GM12878 (cell line): ENCODE measurements at regions not wholly inside any gene's neighbourhood (a gene's known extent, or its start where the extent isn't known, plus 50 kb on each side); places are given as distances from the start of the nearest gene placed in this dataset.

Experiments
- ATAC-seq: fragments of 200-7000 bp; cut with Tn5 transposase; 3 replicates; pipeline ENCODE4 v1.9.1; 2020; ENCODE audit warnings: mild to moderate bottlenecking, moderate library complexity
- BruUV-seq: library from RNA; stranded (reverse); fragments of 400-500 nt; replicated peaks from 2 replicates; lab custom pipeline; 2021; lab: Mats Ljungman, UMichigan
- CTCF ChIA-PET: fragments of 300-600 bp; sonication (Branson Sonifier 250); formaldehyde crosslinking; extraction: SDS; loops from one replicate; lab custom pipeline; 2021; ENCODE audit warnings: inconsistent platforms; lab: Yijun Ruan, JAX
- POLR2A ChIA-PET: fragments of 350-600 bp; formaldehyde crosslinking; extraction: SDS; loops from one replicate; lab custom pipeline; 2021; ENCODE audit warnings: inconsistent platforms; lab: Charles Lee
- RAD21 ChIA-PET: fragments of 300-600 bp; sonication (Branson Sonifier 250); formaldehyde crosslinking; loops from one replicate; lab custom pipeline; 2023; ENCODE audit warnings: antibody characterized with exemption; ENCODE audit not compliant: unreplicated experiment; lab: Charles Lee
- SMC1A ChIA-PET: fragments of 300-600 bp; sonication (Branson Sonifier 250); formaldehyde crosslinking; loops from one replicate; lab custom pipeline; 2023; ENCODE audit not compliant: unreplicated experiment, uncharacterized antibody; lab: Charles Lee
- DNase-seq: peaks from one replicate; pipeline ENCODE4 v3.0.0-alpha.2; 2011; ENCODE audit warnings: low read depth, low spot score
- FAIRE-seq: peaks from 3 replicates; lab custom pipeline; 2011; peaks lifted over from hg19 to GRCh38; lab: Jason Lieb, UNC
- H2AFZ ChIP-seq: 2 replicates; pipeline ENCODE4 v1.6.0; 2011; ENCODE audit warnings: low read depth, low read length, control low read depth; ENCODE audit not compliant: control insufficient read depth
- H3K27ac ChIP-seq: 2 replicates; pipeline ENCODE4 v1.5.1; 2011; ENCODE audit warnings: control low read depth; ENCODE audit not compliant: control insufficient read depth, insufficient read depth
- H3K27me3 ChIP-seq, 2 experiments: replicated peaks in 1 of 2; 2 replicates each; pipeline versions ENCODE4 v1.6.0 to v1.6.1; 2011; ENCODE audit warnings: low read length in 1 of 2; ENCODE audit not compliant: control insufficient read depth in 2 of 2, insufficient read depth in 2 of 2
- H3K36me3 ChIP-seq, 2 experiments: 2 replicates each; pipeline ENCODE4 v1.5.1; 2011; ENCODE audit warnings: low read length in 1 of 2; ENCODE audit not compliant: control insufficient read depth in 2 of 2, insufficient read depth in 2 of 2
- H3K4me1 ChIP-seq: 2 replicates; pipeline ENCODE4 v1.6.1; 2011; ENCODE audit warnings: mild to moderate bottlenecking, low read length, moderate library complexity, mixed read lengths; ENCODE audit not compliant: control insufficient read depth, insufficient read depth
- H3K4me2 ChIP-seq: 2 replicates; pipeline ENCODE4 v1.6.0; 2011; ENCODE audit warnings: control low read depth; ENCODE audit not compliant: control insufficient read depth, insufficient read depth
- H3K4me3 ChIP-seq: fragments of 200-600 bp; sonication (generic); 2 replicates; pipeline ENCODE4 v1.5.1; 2016
- H3K79me2 ChIP-seq: 2 replicates; pipeline ENCODE4 v1.6.0; 2011; ENCODE audit warnings: low read length; ENCODE audit not compliant: control insufficient read depth, insufficient read depth
- H3K9ac ChIP-seq: 2 replicates; pipeline ENCODE4 v1.8.0; 2011; ENCODE audit warnings: low read length, control low read depth, mixed read lengths; ENCODE audit not compliant: control insufficient read depth, insufficient read depth
- H3K9me3 ChIP-seq: replicated peaks from 3 replicates; pipeline ENCODE4 v1.5.1; 2011; ENCODE audit warnings: mild to moderate bottlenecking, low read length; ENCODE audit not compliant: control insufficient read depth, insufficient read depth
- H4K20me1 ChIP-seq: 2 replicates; pipeline ENCODE4 v1.6.0; 2011; ENCODE audit not compliant: control insufficient read depth, insufficient read depth
- MEF2B ChIP-seq: fragments of 450-650 bp; IDR thresholded peaks from 2 replicates; pipeline ENCODE4 v1.6.1; 2018; ENCODE audit warnings: mild to moderate bottlenecking, moderate library complexity; ENCODE audit not compliant: partially characterized antibody, poor library complexity, severe bottlenecking
- MXI1 ChIP-seq: fragments of 150-350 bp; IDR thresholded peaks from 2 replicates; pipeline ENCODE4 v1.6.1; 2011; ENCODE audit warnings: low read depth, mild to moderate bottlenecking, inconsistent platforms, low read length, improper control_type of control experiment
- RAD51 ChIP-seq: fragments of 450-650 bp; IDR thresholded peaks from 2 replicates; pipeline ENCODE4 v1.6.1; 2016; ENCODE audit warnings: moderate library complexity, mild to moderate bottlenecking, inconsistent platforms
- RUNX3 ChIP-seq: IDR thresholded peaks from 2 replicates; pipeline ENCODE4 v1.6.1; 2012; ENCODE audit warnings: low read length, inconsistent platforms
- SRF ChIP-seq, 2 experiments: IDR thresholded peaks; 2 replicates each; pipeline ENCODE4 v1.6.1; 2011; ENCODE audit warnings: low read depth in 2 of 2, low read length in 2 of 2, mild to moderate bottlenecking in 1 of 2, moderate library complexity in 1 of 2
- TCF7 ChIP-seq: IDR thresholded peaks from 2 replicates; pipeline ENCODE4 v1.6.1; 2014; ENCODE audit warnings: antibody characterized with exemption, borderline replicate concordance
- WRNIP1 ChIP-seq: IDR thresholded peaks from 2 replicates; pipeline ENCODE4 v1.6.1; 2011; ENCODE audit warnings: low read depth, low read length, improper control_type of control experiment, borderline replicate concordance
- WGBS: methylation state at CpG from one replicate; pipeline ENCODE4 v1.1.6; 2016; ENCODE audit warnings: low lambda C conversion rate; ENCODE audit not compliant: insufficient replicate concordance, insufficient coverage; ENCODE audit errors: missing lambda C conversion rate; 5-methylcytosine and 5-hydroxymethylcytosine counted together
- in situ Hi-C: fragments of 300-500 bp; cut with MboI; formaldehyde crosslinking; loops from 9 replicates; pipeline ENCODE4 v1.14.3; 2018; ENCODE audit warnings: mixed read lengths
- intact Hi-C: fragments of 100-400 bp; cut with micrococcal nuclease; formaldehyde crosslinking; loops from one replicate; pipeline ENCODE4 v1.14.2; 2022; ENCODE audit not compliant: unreplicated experiment
- TF ChIP-seq, protein P1 (sequence below), 3 experiments: IDR thresholded peaks in 2 of 3; conservative IDR thresholded peaks in 1 of 3; 2 replicates each; pipeline ENCODE4 v1.5.1; 2011; ENCODE audit warnings: low read depth in 3 of 3, low read length in 3 of 3, mild to moderate bottlenecking in 3 of 3, control low read depth in 2 of 3, moderate library complexity in 2 of 3, inconsistent platforms in 1 of 3, mixed read lengths in 1 of 3; ENCODE audit not compliant: control insufficient read depth in 2 of 3, insufficient read depth in 1 of 3; ENCODE audit errors: extremely low read depth in 1 of 3
- TF ChIP-seq, protein P2 (sequence below): IDR thresholded peaks from 2 replicates; pipeline ENCODE4 v1.6.1; 2011; ENCODE audit warnings: low read depth, low read length, improper control_type of control experiment, borderline replicate concordance
- TF ChIP-seq, protein P3 (sequence below): fragments of 450-650 bp; IDR thresholded peaks from 2 replicates; pipeline ENCODE4 v1.6.1; 2016; ENCODE audit warnings: mild to moderate bottlenecking
- TF ChIP-seq, protein P4 (sequence below): fragments of 450-650 bp; IDR thresholded peaks from 2 replicates; pipeline ENCODE4 v1.6.1; 2016; ENCODE audit warnings: mild to moderate bottlenecking, moderate library complexity, borderline replicate concordance
- TF ChIP-seq, protein P5 (sequence below): IDR thresholded peaks from 2 replicates; pipeline ENCODE4 v1.6.1; 2011; ENCODE audit warnings: low read depth, mild to moderate bottlenecking, low read length, moderate library complexity, borderline replicate concordance; ENCODE audit errors: extremely low read depth

DNA sequence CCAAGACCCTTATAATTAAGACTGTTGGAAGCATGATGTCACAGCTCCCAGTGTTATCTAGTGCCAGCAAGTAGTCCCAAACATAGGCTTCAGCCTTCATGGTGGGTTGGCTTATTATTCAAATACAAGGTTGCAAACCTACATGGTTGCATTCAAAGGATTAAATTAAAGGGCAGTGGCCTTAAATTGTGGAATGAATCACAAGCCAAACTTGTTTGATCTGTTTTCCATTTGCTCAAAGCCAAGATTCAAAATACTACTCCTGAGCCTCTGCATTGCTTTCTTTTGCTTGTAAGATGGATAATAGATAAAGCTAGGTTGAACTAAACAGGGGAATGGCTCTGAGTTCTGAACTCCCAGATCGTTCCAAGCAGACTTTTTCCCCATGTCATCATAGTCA is 52.4 kb upstream of the GNB4 start (continued):
- TF ChIP-seq, protein P1, sequence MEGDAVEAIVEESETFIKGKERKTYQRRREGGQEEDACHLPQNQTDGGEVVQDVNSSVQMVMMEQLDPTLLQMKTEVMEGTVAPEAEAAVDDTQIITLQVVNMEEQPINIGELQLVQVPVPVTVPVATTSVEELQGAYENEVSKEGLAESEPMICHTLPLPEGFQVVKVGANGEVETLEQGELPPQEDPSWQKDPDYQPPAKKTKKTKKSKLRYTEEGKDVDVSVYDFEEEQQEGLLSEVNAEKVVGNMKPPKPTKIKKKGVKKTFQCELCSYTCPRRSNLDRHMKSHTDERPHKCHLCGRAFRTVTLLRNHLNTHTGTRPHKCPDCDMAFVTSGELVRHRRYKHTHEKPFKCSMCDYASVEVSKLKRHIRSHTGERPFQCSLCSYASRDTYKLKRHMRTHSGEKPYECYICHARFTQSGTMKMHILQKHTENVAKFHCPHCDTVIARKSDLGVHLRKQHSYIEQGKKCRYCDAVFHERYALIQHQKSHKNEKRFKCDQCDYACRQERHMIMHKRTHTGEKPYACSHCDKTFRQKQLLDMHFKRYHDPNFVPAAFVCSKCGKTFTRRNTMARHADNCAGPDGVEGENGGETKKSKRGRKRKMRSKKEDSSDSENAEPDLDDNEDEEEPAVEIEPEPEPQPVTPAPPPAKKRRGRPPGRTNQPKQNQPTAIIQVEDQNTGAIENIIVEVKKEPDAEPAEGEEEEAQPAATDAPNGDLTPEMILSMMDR (IDR thresholded peaks at IDR 0.05 in 2 of 3, conservative IDR thresholded peaks at IDR 0.05 in 1 of 3; ENCODE audit: control insufficient read depth in 2 of 3, extremely low read depth in 1 of 3, insufficient read depth in 1 of 3, low read depth in 3 of 3, low read length in 3 of 3): no peak
- TF ChIP-seq, protein P2, sequence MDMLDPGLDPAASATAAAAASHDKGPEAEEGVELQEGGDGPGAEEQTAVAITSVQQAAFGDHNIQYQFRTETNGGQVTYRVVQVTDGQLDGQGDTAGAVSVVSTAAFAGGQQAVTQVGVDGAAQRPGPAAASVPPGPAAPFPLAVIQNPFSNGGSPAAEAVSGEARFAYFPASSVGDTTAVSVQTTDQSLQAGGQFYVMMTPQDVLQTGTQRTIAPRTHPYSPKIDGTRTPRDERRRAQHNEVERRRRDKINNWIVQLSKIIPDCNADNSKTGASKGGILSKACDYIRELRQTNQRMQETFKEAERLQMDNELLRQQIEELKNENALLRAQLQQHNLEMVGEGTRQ: no peak
- TF ChIP-seq, protein P3, sequence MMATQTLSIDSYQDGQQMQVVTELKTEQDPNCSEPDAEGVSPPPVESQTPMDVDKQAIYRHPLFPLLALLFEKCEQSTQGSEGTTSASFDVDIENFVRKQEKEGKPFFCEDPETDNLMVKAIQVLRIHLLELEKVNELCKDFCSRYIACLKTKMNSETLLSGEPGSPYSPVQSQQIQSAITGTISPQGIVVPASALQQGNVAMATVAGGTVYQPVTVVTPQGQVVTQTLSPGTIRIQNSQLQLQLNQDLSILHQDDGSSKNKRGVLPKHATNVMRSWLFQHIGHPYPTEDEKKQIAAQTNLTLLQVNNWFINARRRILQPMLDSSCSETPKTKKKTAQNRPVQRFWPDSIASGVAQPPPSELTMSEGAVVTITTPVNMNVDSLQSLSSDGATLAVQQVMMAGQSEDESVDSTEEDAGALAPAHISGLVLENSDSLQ: no peak
- no peak for TF ChIP-seq WRNIP1
- no peak for TF ChIP-seq SRF (IDR thresholded peaks at IDR 0.05; ENCODE audit: low read depth in 2 of 2, low read length in 2 of 2)
- no peak for TF ChIP-seq MXI1
- no peak for TF ChIP-seq RAD51

DNA sequence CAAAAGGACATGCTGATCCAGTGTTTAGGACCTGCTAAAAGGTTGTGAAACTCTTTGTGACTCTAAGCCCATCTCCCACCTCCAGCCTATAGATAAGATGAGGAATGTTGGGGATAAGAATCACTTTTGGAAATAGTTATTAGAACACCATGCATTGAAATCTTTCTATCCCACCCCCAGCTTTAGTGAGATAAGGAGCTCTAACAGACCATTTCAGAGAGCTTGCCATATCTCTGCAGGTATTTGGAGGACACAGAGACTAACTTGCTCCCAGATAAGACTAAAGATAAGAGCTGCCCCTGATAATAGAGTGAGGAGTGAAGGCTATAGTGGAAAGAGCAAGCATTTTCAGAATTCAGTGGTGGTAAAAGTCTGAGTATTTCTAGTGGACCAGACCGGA is 53.1 kb upstream of the GNB4 start:
- CTCF ChIA-PET: interaction anchor here (1.4 kb wide), 1 partner anchor 183 kb away, joined by 3 read pairs; no protein-coding TSS in a partner anchor
- no peak for TF ChIP-seq TCF7
- TF ChIP-seq MEF2B: no peak
- no peak for TF ChIP-seq RUNX3
- TF ChIP-seq, protein P4, sequence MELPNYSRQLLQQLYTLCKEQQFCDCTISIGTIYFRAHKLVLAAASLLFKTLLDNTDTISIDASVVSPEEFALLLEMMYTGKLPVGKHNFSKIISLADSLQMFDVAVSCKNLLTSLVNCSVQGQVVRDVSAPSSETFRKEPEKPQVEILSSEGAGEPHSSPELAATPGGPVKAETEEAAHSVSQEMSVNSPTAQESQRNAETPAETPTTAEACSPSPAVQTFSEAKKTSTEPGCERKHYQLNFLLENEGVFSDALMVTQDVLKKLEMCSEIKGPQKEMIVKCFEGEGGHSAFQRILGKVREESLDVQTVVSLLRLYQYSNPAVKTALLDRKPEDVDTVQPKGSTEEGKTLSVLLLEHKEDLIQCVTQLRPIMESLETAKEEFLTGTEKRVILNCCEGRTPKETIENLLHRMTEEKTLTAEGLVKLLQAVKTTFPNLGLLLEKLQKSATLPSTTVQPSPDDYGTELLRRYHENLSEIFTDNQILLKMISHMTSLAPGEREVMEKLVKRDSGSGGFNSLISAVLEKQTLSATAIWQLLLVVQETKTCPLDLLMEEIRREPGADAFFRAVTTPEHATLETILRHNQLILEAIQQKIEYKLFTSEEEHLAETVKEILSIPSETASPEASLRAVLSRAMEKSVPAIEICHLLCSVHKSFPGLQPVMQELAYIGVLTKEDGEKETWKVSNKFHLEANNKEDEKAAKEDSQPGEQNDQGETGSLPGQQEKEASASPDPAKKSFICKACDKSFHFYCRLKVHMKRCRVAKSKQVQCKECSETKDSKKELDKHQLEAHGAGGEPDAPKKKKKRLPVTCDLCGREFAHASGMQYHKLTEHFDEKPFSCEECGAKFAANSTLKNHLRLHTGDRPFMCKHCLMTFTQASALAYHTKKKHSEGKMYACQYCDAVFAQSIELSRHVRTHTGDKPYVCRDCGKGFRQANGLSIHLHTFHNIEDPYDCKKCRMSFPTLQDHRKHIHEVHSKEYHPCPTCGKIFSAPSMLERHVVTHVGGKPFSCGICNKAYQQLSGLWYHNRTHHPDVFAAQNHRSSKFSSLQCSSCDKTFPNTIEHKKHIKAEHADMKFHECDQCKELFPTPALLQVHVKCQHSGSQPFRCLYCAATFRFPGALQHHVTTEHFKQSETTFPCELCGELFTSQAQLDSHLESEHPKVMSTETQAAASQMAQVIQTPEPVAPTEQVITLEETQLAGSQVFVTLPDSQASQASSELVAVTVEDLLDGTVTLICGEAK: no peak
- TF ChIP-seq, protein P5, sequence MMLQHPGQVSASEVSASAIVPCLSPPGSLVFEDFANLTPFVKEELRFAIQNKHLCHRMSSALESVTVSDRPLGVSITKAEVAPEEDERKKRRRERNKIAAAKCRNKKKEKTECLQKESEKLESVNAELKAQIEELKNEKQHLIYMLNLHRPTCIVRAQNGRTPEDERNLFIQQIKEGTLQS: no peak

More for the DNA sequence above, 53.1 kb upstream of the GNB4 start:
- Histone ChIP-seq H3K9me3 (no peaks in the 10 kb centered on the region), H3K9ac (no peak overlapping the region), H3K4me2 (no peak overlapping the region), H4K20me1 (no peaks in the 10 kb centered on the region), H3K4me3 (no peak overlapping the region), H3K79me2 (no peaks in the 10 kb centered on the region), H2AFZ (no peak overlapping the region), H3K36me3 (no peaks in the 10 kb centered on the region), H3K27me3 (no peaks in the 10 kb centered on the region; a peak in 1 of 4 replicates), H3K27ac (no peak overlapping the region), H3K4me1 (no peaks in the 10 kb centered on the region)
- ATAC-seq (no peak), DNase-seq (no peak), FAIRE-seq (no peak)
- intact Hi-C loops (no loop called here), in situ Hi-C loops (no loop called here)
- RAD21 ChIA-PET: no interaction called here
- BruUV-seq: no TSS peak
- 36% methylated on average over 1 of the region's 1 CpG for WGBS
- SMC1A ChIA-PET: interaction anchor here (0.6 kb wide), 1 partner anchor 175 kb away, joined by 3 read pairs; no protein-coding TSS in a partner anchor
- POLR2A ChIA-PET: no interaction called here
